ENCODE measurements at regions not wholly inside any gene's neighbourhood (a gene's known extent, or its start where the extent isn't known, plus 50 kb on each side); places are given as distances from the start of the nearest gene placed in this dataset.
A peak's percentile ranks its signal among the peaks of the same experiment; 100 is the strongest.

- Histone ChIP-seq H3K23ac (ENCODE audit: low read depth, low read length) (no peak overlapping the region), H3K4me1 (ENCODE audit: control insufficient read depth, insufficient read depth, low read length) (no peaks in the 10 kb centered on the region; the same call in 1 of the 2 replicates), H2BK20ac (ENCODE audit: low read depth, low read length) (no peak overlapping the region), H3K79me1 (ENCODE audit: low read depth in 1 of 2, low read length in 2 of 2) (no peaks in the 10 kb centered on the region), H2BK5ac (ENCODE audit: low read depth, low read length, poor library complexity, severe bottlenecking) (no peak overlapping the region), H3K14ac (replicated peaks; ENCODE audit: low read depth, low read length) (no peak overlapping the region), H3K9me3 (ENCODE audit: control insufficient read depth, insufficient read depth, low read length) (no peaks in the 10 kb centered on the region), H3K4me2 (ENCODE audit: low read depth, low read length) (no peak overlapping the region), H2AK9ac (replicated peaks; ENCODE audit: low read depth, low read length, poor library complexity) (no peak overlapping the region), H4K8ac (ENCODE audit: low read depth in 2 of 2, low read length in 2 of 2) (no peak overlapping the region), H3K27ac (ENCODE audit: insufficient read depth, low read length) (no peak overlapping the region), H3K36me3 (ENCODE audit: control insufficient read depth, insufficient read depth, low read length) (no peaks in the 10 kb centered on the region), H3K4me3 (ENCODE audit: insufficient read depth, low read depth, low read length) (no peak overlapping the region), H2BK120ac (ENCODE audit: low read depth, low read length) (no peak overlapping the region), H3K9me1 (ENCODE audit: insufficient read depth, low read length) (no peaks in the 10 kb centered on the region), H3K9ac (ENCODE audit: low read depth, low read length) (no peak overlapping the region), H3K4ac (ENCODE audit: low read depth, low read length) (no peak overlapping the region), H3K27me3 (ENCODE audit: control insufficient read depth, insufficient read depth, low read length) (no peaks in the 10 kb centered on the region), H4K20me1 (ENCODE audit: insufficient read depth, low read length) (no peaks in the 10 kb centered on the region), H2AK5ac (ENCODE audit: low read depth, low read length) (no peak overlapping the region), H4K91ac (ENCODE audit: insufficient read depth, low read depth, low read length) (no peak overlapping the region), H2BK15ac (ENCODE audit: low read depth, low read length) (no peak overlapping the region), H3K18ac (ENCODE audit: low read depth, low read length) (no peak overlapping the region), H3K56ac (ENCODE audit: extremely low read depth, insufficient read depth, low read length) (no peak overlapping the region), H4K5ac (ENCODE audit: low read depth, low read length) (no peak overlapping the region), H2AFZ (replicated peaks; ENCODE audit: low read length, poor library complexity) (no peak overlapping the region)
- DNase-seq (peak; percentile 5), ATAC-seq (ENCODE audit: low read depth) (peak; percentile 51; the same call in 1 of the 2 replicates)
- in situ Hi-C loops (cut with MboI; ENCODE audit: low sequenced_read_pairs) (no loop called here), intact Hi-C loops (cut with micrococcal nuclease) (loop anchor here (5.0 kb wide), 1 partner anchor 196 kb away; no protein-coding TSS in a partner anchor), dilution Hi-C loops (cut with HindIII; ENCODE audit: low sequenced_read_pairs, unreplicated experiment) (no loop called here)
- no CpG with 5 or more reads among the region's 4 CpGs for WGBS, 2 experiments (ENCODE audit: extremely low coverage in 2 of 2, insufficient read length in 1 of 2)
- TF ChIP-seq POLR2A (IDR thresholded peaks at IDR 0.05; ENCODE audit: low read depth, low read length) (no peak), NFE2L2 (IDR thresholded peaks at IDR 0.05; ENCODE audit: low read depth, low read length) (no peak), RAD21 (IDR thresholded peaks at IDR 0.05; ENCODE audit: low read length) (no peak), RCOR1 (IDR thresholded peaks at IDR 0.05; ENCODE audit: insufficient replicate concordance, low read length) (no peak), ELK1 (IDR thresholded peaks at IDR 0.05; ENCODE audit: borderline replicate concordance, low read depth, low read length) (no peak), CTCF (conservative IDR thresholded peaks at IDR 0.05; ENCODE audit: low read depth, low read length) (no peak), CEBPB (IDR thresholded peaks at IDR 0.05; ENCODE audit: low read depth, low read length) (no peak), USF2 (IDR thresholded peaks at IDR 0.05; ENCODE audit: low read depth, low read length) (no peak), SMC3 (IDR thresholded peaks at IDR 0.05; ENCODE audit: low read depth, low read length) (no peak), MAFK (IDR thresholded peaks at IDR 0.05; ENCODE audit: low read depth, low read length) (no peak), RFX5 (IDR thresholded peaks at IDR 0.05; ENCODE audit: low read depth, low read length) (no peak), BHLHE40 (IDR thresholded peaks at IDR 0.05; ENCODE audit: low read depth, low read length) (no peak), CHD1 (IDR thresholded peaks at IDR 0.05; ENCODE audit: low read depth, low read length) (no peak), MAZ (IDR thresholded peaks at IDR 0.05; ENCODE audit: borderline replicate concordance, low read depth, low read length) (no peak), FOS (IDR thresholded peaks at IDR 0.05; ENCODE audit: low read depth, low read length) (no peak), MXI1 (IDR thresholded peaks at IDR 0.05; ENCODE audit: borderline replicate concordance, low read depth, low read length) (no peak)
- ChIA-PET CTCF (no interaction called here), POLR2A (ENCODE audit: unreplicated experiment) (no interaction called here)
- BruUV-seq (replicated peaks) = no TSS peak
These were observed 343.7 kb upstream of the KLF4 start for GRCh38 chr9:107833295-107833694.
